ENCODE measurements at regions not wholly inside any gene's neighbourhood (a gene's known extent, or its start where the extent isn't known, plus 50 kb on each side); places are given as distances from the start of the nearest gene placed in this dataset.

- TF ChIP-seq POLR2A (IDR thresholded peaks at IDR 0.05) (no peak), CTCF (IDR thresholded peaks at IDR 0.05 in 8 of 11, conservative IDR thresholded peaks at IDR 0.05 in 3 of 11) (no peak), POLR2AphosphoS5 (IDR thresholded peaks at IDR 0.05) (no peak)
These were observed 842.9 kb downstream of the SLC6A15 start for GRCh38 chr12:84069699-84070098.

Data from spleen (tissue), 7 donors.